ENCODE measurements at regions not wholly inside any gene's neighbourhood (a gene's known extent, or its start where the extent isn't known, plus 50 kb on each side); places are given as distances from the start of the nearest gene placed in this dataset.

- H3K36me3 ChIP-seq: no peaks in the 10 kb centered on the region
- no peak for DNase-seq
- H3K27me3 ChIP-seq (ENCODE audit: insufficient read depth, low read depth, severe bottlenecking): no peaks in the 10 kb centered on the region
- no peaks in the 10 kb centered on the region for H3K9me3 ChIP-seq (ENCODE audit: severe bottlenecking)
- no peak overlapping the region for H3K27ac ChIP-seq
- TF ChIP-seq, protein P1, sequence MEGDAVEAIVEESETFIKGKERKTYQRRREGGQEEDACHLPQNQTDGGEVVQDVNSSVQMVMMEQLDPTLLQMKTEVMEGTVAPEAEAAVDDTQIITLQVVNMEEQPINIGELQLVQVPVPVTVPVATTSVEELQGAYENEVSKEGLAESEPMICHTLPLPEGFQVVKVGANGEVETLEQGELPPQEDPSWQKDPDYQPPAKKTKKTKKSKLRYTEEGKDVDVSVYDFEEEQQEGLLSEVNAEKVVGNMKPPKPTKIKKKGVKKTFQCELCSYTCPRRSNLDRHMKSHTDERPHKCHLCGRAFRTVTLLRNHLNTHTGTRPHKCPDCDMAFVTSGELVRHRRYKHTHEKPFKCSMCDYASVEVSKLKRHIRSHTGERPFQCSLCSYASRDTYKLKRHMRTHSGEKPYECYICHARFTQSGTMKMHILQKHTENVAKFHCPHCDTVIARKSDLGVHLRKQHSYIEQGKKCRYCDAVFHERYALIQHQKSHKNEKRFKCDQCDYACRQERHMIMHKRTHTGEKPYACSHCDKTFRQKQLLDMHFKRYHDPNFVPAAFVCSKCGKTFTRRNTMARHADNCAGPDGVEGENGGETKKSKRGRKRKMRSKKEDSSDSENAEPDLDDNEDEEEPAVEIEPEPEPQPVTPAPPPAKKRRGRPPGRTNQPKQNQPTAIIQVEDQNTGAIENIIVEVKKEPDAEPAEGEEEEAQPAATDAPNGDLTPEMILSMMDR (IDR thresholded peaks at IDR 0.05; ENCODE audit: low read depth, low read length): no peak
- no peak overlapping the region for H3K4me3 ChIP-seq (ENCODE audit: low read depth, low read length)
Observed at GRCh38 chr2:156706576-156706975, 270.4 kb downstream of the GPD2 start.

DNA sequence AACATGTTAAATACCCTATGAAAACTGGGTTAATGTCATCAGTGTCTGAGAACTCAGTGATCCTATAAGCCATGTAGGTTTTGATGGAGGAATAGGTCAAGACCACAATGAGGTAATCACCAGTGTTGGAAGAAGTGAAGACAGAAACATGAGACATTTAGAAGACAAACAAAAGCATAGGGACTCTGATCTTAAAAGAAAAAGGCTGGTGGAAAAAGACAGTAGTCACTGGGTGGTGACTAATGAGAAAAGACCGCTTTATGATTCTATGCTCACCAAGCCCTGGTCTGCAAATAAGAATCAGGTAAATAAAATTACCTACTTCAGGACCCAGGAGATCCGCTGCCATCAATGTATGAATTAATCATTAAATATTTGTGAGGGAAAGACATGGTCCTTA, 271.9 kb downstream of the GPD2 start:
- DNase-seq: no peak
- H3K27me3 ChIP-seq (ENCODE audit: insufficient read depth, low read depth, severe bottlenecking): no peaks in the 10 kb centered on the region
- no peaks in the 10 kb centered on the region for H3K9me3 ChIP-seq (ENCODE audit: severe bottlenecking)
- no peak overlapping the region for H3K27ac ChIP-seq
- TF ChIP-seq, protein P1 (IDR thresholded peaks at IDR 0.05; ENCODE audit: low read depth, low read length): no peak
- H3K36me3 ChIP-seq: no peaks in the 10 kb centered on the region
- no peak overlapping the region for H3K4me3 ChIP-seq (ENCODE audit: low read depth, low read length)

DNA sequence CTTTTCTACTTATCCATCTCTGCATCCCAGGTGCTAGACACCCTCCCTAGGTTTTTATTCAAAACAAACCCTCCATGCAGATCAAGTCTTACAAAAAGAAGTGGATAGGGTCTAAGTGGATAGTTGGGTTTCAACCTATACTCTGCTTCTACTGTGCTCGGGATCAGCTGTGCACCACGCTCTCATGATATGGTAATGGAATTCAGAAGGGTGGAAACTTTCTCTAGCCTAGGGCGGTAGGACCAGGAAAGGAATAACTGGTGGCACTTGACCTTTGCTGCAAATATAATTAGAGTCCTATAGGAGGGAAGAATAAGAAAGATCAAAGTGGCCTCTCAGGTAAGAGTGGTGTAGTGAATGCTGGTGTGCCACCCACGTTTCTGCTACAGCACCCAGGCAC, 272.9 kb downstream of the GPD2 start:
- Histone ChIP-seq H3K27ac (no peak overlapping the region), H3K4me3 (ENCODE audit: low read depth, low read length) (no peak overlapping the region), H3K36me3 (no peaks in the 10 kb centered on the region), H3K9me3 (ENCODE audit: severe bottlenecking) (no peaks in the 10 kb centered on the region), H3K27me3 (ENCODE audit: insufficient read depth, low read depth, severe bottlenecking) (no peaks in the 10 kb centered on the region)
- TF ChIP-seq, protein P1 (IDR thresholded peaks at IDR 0.05; ENCODE audit: low read depth, low read length): no peak
- no peak for DNase-seq

- Histone ChIP-seq H3K27me3 (ENCODE audit: insufficient read depth, low read depth, severe bottlenecking) (no peaks in the 10 kb centered on the region), H3K9me3 (ENCODE audit: severe bottlenecking) (no peaks in the 10 kb centered on the region), H3K36me3 (no peaks in the 10 kb centered on the region), H3K4me3 (ENCODE audit: low read depth, low read length) (no peak overlapping the region), H3K27ac (no peak overlapping the region)
- TF ChIP-seq, protein P1 (IDR thresholded peaks at IDR 0.05; ENCODE audit: low read depth, low read length): no peak
- no peak for DNase-seq
Observed at GRCh38 chr2:156719036-156719435, 282.9 kb downstream of the GPD2 start.

- H3K9me3 ChIP-seq (ENCODE audit: severe bottlenecking): no peaks in the 10 kb centered on the region
- H3K36me3 ChIP-seq: no peaks in the 10 kb centered on the region
- no peak for DNase-seq
- no peak overlapping the region for H3K27ac ChIP-seq
- TF ChIP-seq, protein P1 (IDR thresholded peaks at IDR 0.05; ENCODE audit: low read depth, low read length): no peak
- H3K4me3 ChIP-seq (ENCODE audit: low read depth, low read length): no peak overlapping the region
- no peaks in the 10 kb centered on the region for H3K27me3 ChIP-seq (ENCODE audit: insufficient read depth, low read depth, severe bottlenecking)
Observed at GRCh38 chr2:156727867-156728266, 291.7 kb downstream of the GPD2 start.

- no peaks in the 10 kb centered on the region for H3K9me3 ChIP-seq (ENCODE audit: severe bottlenecking)
Observed at GRCh38 chr2:156728328-156728727, 292.1 kb downstream of the GPD2 start.

More at GRCh38 chr2:156728328-156728727, 292.1 kb downstream of the GPD2 start:
- DNase-seq: no peak
- Histone ChIP-seq H3K27me3 (ENCODE audit: insufficient read depth, low read depth, severe bottlenecking) (no peaks in the 10 kb centered on the region), H3K27ac (no peak overlapping the region), H3K36me3 (no peaks in the 10 kb centered on the region), H3K4me3 (ENCODE audit: low read depth, low read length) (no peak overlapping the region)
- TF ChIP-seq, protein P1 (IDR thresholded peaks at IDR 0.05; ENCODE audit: low read depth, low read length): no peak
